ENCODE measurements at regions not wholly inside any gene's neighbourhood (a gene's known extent, or its start where the extent isn't known, plus 50 kb on each side); places are given as distances from the start of the nearest gene placed in this dataset.

- intact Hi-C loops (cut with micrococcal nuclease) (no loop called here), in situ Hi-C loops (cut with MboI) (no loop called here)
- Histone ChIP-seq H3K27ac (ENCODE audit: extremely low read depth, low read depth, low read length) (no peak overlapping the region), H3K27me3 (ENCODE audit: control insufficient read depth in 2 of 2, insufficient read depth in 2 of 2, low read length in 2 of 2) (no peaks in the 10 kb centered on the region), H4K20me1 (replicated peaks; ENCODE audit: control insufficient read depth, insufficient read depth, low read length) (no peaks in the 10 kb centered on the region), H3K9ac (ENCODE audit: insufficient read depth in 1 of 2, low read depth in 2 of 2, low read length in 2 of 2) (no peak overlapping the region), H3K79me2 (ENCODE audit: control insufficient read depth, insufficient read depth, low read length) (no peaks in the 10 kb centered on the region), H3K36me3 (ENCODE audit: control insufficient read depth, insufficient read depth, low read length) (no peaks in the 10 kb centered on the region), H3K9me3 (replicated peaks; ENCODE audit: control insufficient read depth, insufficient read depth, low read depth, low read length) (no peaks in the 10 kb centered on the region; the same call in none of the 2 replicates), H2AFZ (ENCODE audit: low read depth, low read length) (no peak overlapping the region), H3K4me3 (no peak overlapping the region), H3K4me2 (ENCODE audit: insufficient read depth, low read length) (no peak overlapping the region), H3K9me1 (ENCODE audit: control insufficient read depth, insufficient read depth, low read length) (no peaks in the 10 kb centered on the region), H3K4me1 (replicated peaks in 1 of 2; ENCODE audit: control insufficient read depth in 2 of 2, insufficient read depth in 2 of 2, low read length in 2 of 2) (no peaks in the 10 kb centered on the region)
- ATAC-seq (no peak), DNase-seq (ENCODE audit: extremely low read depth in 1 of 4, low spot score in 3 of 4) (no peak), FAIRE-seq (no peak)
- ChIA-PET CTCF (ENCODE audit: low intra/inter-chr PET ratio) (no interaction called here), POLR2A (no interaction called here)
- WGBS (ENCODE audit: insufficient coverage, low coverage, missing lambda C conversion rate): 3% methylated on average over 6 of the region's 6 CpGs
- TF ChIP-seq ZC3H11A (IDR thresholded peaks at IDR 0.05; ENCODE audit: low read depth, low read length): no peak
- no peak for TF ChIP-seq TCF7 (IDR thresholded peaks at IDR 0.05; ENCODE audit: borderline replicate concordance)
- TF ChIP-seq FOXK1 (CRISPR knock-in tag; IDR thresholded peaks at IDR 0.05; ENCODE audit: borderline replicate concordance): no peak
- no TSS peak for BruUV-seq (replicated peaks)
Measured at GRCh38 chr1:190578526-190578925, 100.9 kb upstream of the BRINP3 start.

GRCh38 chr1:190579552-190580193, 102.0 kb upstream of the BRINP3 start:
- intact Hi-C loops (cut with micrococcal nuclease): no loop called here
- no peak for ATAC-seq

More at GRCh38 chr1:190579552-190580193, 102.0 kb upstream of the BRINP3 start:
- no peaks in the 10 kb centered on the region for H3K27me3 ChIP-seq (ENCODE audit: control insufficient read depth in 2 of 2, insufficient read depth in 2 of 2, low read length in 2 of 2)
- no peak for DNase-seq (ENCODE audit: extremely low read depth in 1 of 4, low spot score in 3 of 4)
- H2AFZ ChIP-seq (ENCODE audit: low read depth, low read length): no peak overlapping the region
- no peaks in the 10 kb centered on the region for H3K36me3 ChIP-seq (ENCODE audit: control insufficient read depth, insufficient read depth, low read length)
- H3K9ac ChIP-seq (ENCODE audit: insufficient read depth in 1 of 2, low read depth in 2 of 2, low read length in 2 of 2): no peak overlapping the region
- no peak for TF ChIP-seq RHOXF2B (CRISPR knock-in tag; conservative IDR thresholded peaks at IDR 0.05)
- H3K4me1 ChIP-seq (replicated peaks in 1 of 2; ENCODE audit: control insufficient read depth in 2 of 2, insufficient read depth in 2 of 2, low read length in 2 of 2): no peaks in the 10 kb centered on the region
- H3K9me1 ChIP-seq (ENCODE audit: control insufficient read depth, insufficient read depth, low read length): no peaks in the 10 kb centered on the region
- POLR2A ChIA-PET: no interaction called here
- no peaks in the 10 kb centered on the region for H4K20me1 ChIP-seq (replicated peaks; ENCODE audit: control insufficient read depth, insufficient read depth, low read length)
- no peaks in the 10 kb centered on the region for H3K79me2 ChIP-seq (ENCODE audit: control insufficient read depth, insufficient read depth, low read length)
- no peak overlapping the region for H3K27ac ChIP-seq (ENCODE audit: extremely low read depth, low read depth, low read length)
- in situ Hi-C loops (cut with MboI): no loop called here
- no peak overlapping the region for H3K4me3 ChIP-seq
- H3K9me3 ChIP-seq (replicated peaks; ENCODE audit: control insufficient read depth, insufficient read depth, low read depth, low read length): no peaks in the 10 kb centered on the region; the same call in none of the 2 replicates
- 0% methylated on average over 1 of the region's 1 CpG for WGBS (ENCODE audit: insufficient coverage, low coverage, missing lambda C conversion rate)
- FAIRE-seq: no peak
- H3K4me2 ChIP-seq (ENCODE audit: insufficient read depth, low read length): no peak overlapping the region
- CTCF ChIA-PET (ENCODE audit: low intra/inter-chr PET ratio): no interaction called here
- BruUV-seq (replicated peaks): no TSS peak
